Loucy (cell line): ENCODE measurements at regions not wholly inside any gene's neighbourhood (a gene's known extent, or its start where the extent isn't known, plus 50 kb on each side); places are given as distances from the start of the nearest gene placed in this dataset.

Source experiments
- H2AFZ ChIP-seq: fragments of 200-600 bp; sonication (generic); 2 replicates; pipeline ENCODE4 v1.6.0; 2016; ENCODE audit warnings: antibody characterized with exemption, mild to moderate bottlenecking, low read length, moderate library complexity
- H3F3A ChIP-seq: fragments of 200-600 bp; 2 replicates; pipeline ENCODE4 v1.6.0; 2016; ENCODE audit warnings: antibody characterized with exemption, low read depth, mild to moderate bottlenecking
- H3K27me3 ChIP-seq: fragments of 200-600 bp; sonication (generic); 2 replicates; pipeline ENCODE4 v1.6.1; 2014; ENCODE audit warnings: low read length, mild to moderate bottlenecking; ENCODE audit not compliant: insufficient read depth, poor library complexity, severe bottlenecking
- H3K36me3 ChIP-seq: fragments of 200-600 bp; sonication (generic); 2 replicates; pipeline ENCODE4 v1.6.1; 2016; ENCODE audit warnings: low read length; ENCODE audit not compliant: insufficient read depth
- H3K4me1 ChIP-seq: fragments of 200-600 bp; sonication (generic); 2 replicates; pipeline ENCODE4 v1.5.1; 2014; ENCODE audit warnings: low read length, mild to moderate bottlenecking; ENCODE audit not compliant: insufficient read depth, poor library complexity, severe bottlenecking
- H3K4me2 ChIP-seq: fragments of 200-600 bp; sonication (generic); 2 replicates; pipeline ENCODE4 v1.6.0; 2014; ENCODE audit warnings: antibody characterized with exemption, low read length, low read depth, mild to moderate bottlenecking; ENCODE audit not compliant: poor library complexity, severe bottlenecking
- H3K4me3 ChIP-seq: fragments of 200-600 bp; sonication (generic); 2 replicates; pipeline ENCODE4 v1.5.1; 2014; ENCODE audit warnings: low read length, mild to moderate bottlenecking, mixed read lengths; ENCODE audit not compliant: poor library complexity, severe bottlenecking
- H3K79me2 ChIP-seq: fragments of 200-600 bp; sonication (generic); 2 replicates; pipeline ENCODE4 v1.6.1; 2014; ENCODE audit warnings: low read length; ENCODE audit not compliant: insufficient read depth
- H3K9ac ChIP-seq: fragments of 200-600 bp; sonication (generic); 2 replicates; pipeline ENCODE4 v1.6.0; 2014; ENCODE audit warnings: mild to moderate bottlenecking, low read depth, low read length, moderate library complexity; ENCODE audit not compliant: poor library complexity, severe bottlenecking
- H3K9me2 ChIP-seq: fragments of 200-600 bp; sonication (generic); replicated peaks from 2 replicates; pipeline ENCODE4 v1.6.1; 2016; ENCODE audit warnings: low read depth, low read length, mixed read lengths
- H3K9me3 ChIP-seq: fragments of 200-600 bp; sonication (generic); 2 replicates; pipeline ENCODE4 v1.6.1; 2014; ENCODE audit warnings: mild to moderate bottlenecking, antibody characterized with exemption, low read length, low read depth; ENCODE audit not compliant: insufficient read depth
- H4K20me1 ChIP-seq: fragments of 200-600 bp; sonication (generic); 2 replicates; pipeline ENCODE4 v1.6.0; 2014; ENCODE audit warnings: antibody characterized with exemption, low read length, mild to moderate bottlenecking; ENCODE audit not compliant: insufficient read depth, poor library complexity, severe bottlenecking
- EZH2phosphoT487 ChIP-seq: fragments of 200-600 bp; IDR thresholded peaks from 2 replicates; pipeline ENCODE4 v1.6.1; 2018; ENCODE audit warnings: antibody characterized with exemption, mild to moderate bottlenecking, moderate library complexity, borderline replicate concordance
- TF ChIP-seq, protein P1 (sequence below): fragments of 200-600 bp; sonication (generic); conservative IDR thresholded peaks from 2 replicates; pipeline ENCODE4 v1.5.1; 2014; ENCODE audit warnings: mild to moderate bottlenecking, antibody characterized with exemption, low read length

DNA sequence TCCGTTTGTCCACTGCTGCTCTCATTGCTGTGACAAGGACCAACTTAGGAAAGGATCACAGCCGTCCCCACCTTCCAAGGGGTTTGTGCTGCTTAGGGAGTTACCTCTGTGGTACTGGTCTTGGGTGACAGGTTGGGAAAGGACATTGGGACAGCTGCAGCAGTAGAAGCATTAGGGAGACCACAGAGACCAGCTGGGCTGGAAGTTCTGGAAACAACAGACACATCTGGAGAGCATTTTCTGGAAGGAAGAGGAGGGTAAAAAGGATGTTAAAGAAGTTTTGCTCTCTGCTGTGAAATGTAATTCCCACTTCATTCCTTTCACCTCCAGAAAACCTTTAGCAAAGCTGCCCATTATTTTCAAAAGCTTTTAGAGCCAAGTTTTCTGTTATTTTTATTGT is 304.2 kb downstream of the LRFN2 start:
- Histone ChIP-seq H4K20me1 (no peaks in the 10 kb centered on the region), H3K9me2 (no peaks in the 10 kb centered on the region), H3K9me3 (no peaks in the 10 kb centered on the region), H3K36me3 (no peaks in the 10 kb centered on the region), H3K4me1 (no peaks in the 10 kb centered on the region), H2AFZ (no peak overlapping the region), H3K79me2 (no peaks in the 10 kb centered on the region), H3K4me2 (no peak overlapping the region), H3K27me3 (no peaks in the 10 kb centered on the region), H3K9ac (no peak overlapping the region), H3K4me3 (no peak overlapping the region), H3F3A (no peaks in the 10 kb centered on the region)
- no peak for TF ChIP-seq EZH2phosphoT487

DNA sequence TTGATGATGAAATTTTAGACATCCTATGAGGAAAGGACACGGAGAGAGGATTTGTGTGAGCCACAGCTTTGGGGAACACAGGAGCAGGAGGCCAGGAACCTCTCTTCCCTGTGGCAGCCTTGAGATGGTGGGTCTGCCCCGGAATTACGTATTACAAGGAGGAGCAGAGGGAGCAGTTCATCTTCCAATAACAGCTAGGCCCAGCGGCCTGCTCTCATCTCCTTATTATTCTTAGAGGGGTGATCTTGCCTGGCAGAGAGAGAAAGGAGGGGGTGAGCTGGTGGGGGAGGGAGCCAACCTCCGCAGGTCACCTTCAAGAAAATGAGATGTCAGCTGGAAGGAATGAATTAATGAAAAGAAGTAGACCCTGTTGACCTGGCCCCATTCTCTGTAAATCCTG is 305.8 kb downstream of the LRFN2 start:
- Histone ChIP-seq H3K4me2 (no peak overlapping the region), H3F3A (no peaks in the 10 kb centered on the region), H3K9ac (no peak overlapping the region), H3K4me1 (no peaks in the 10 kb centered on the region), H4K20me1 (no peaks in the 10 kb centered on the region), H3K9me3 (no peaks in the 10 kb centered on the region), H3K9me2 (no peaks in the 10 kb centered on the region), H3K36me3 (no peaks in the 10 kb centered on the region), H3K27me3 (no peaks in the 10 kb centered on the region), H2AFZ (no peak overlapping the region), H3K79me2 (no peaks in the 10 kb centered on the region), H3K4me3 (no peak overlapping the region)
- TF ChIP-seq, protein P1, sequence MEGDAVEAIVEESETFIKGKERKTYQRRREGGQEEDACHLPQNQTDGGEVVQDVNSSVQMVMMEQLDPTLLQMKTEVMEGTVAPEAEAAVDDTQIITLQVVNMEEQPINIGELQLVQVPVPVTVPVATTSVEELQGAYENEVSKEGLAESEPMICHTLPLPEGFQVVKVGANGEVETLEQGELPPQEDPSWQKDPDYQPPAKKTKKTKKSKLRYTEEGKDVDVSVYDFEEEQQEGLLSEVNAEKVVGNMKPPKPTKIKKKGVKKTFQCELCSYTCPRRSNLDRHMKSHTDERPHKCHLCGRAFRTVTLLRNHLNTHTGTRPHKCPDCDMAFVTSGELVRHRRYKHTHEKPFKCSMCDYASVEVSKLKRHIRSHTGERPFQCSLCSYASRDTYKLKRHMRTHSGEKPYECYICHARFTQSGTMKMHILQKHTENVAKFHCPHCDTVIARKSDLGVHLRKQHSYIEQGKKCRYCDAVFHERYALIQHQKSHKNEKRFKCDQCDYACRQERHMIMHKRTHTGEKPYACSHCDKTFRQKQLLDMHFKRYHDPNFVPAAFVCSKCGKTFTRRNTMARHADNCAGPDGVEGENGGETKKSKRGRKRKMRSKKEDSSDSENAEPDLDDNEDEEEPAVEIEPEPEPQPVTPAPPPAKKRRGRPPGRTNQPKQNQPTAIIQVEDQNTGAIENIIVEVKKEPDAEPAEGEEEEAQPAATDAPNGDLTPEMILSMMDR, result no peak
- no peak for TF ChIP-seq EZH2phosphoT487

DNA sequence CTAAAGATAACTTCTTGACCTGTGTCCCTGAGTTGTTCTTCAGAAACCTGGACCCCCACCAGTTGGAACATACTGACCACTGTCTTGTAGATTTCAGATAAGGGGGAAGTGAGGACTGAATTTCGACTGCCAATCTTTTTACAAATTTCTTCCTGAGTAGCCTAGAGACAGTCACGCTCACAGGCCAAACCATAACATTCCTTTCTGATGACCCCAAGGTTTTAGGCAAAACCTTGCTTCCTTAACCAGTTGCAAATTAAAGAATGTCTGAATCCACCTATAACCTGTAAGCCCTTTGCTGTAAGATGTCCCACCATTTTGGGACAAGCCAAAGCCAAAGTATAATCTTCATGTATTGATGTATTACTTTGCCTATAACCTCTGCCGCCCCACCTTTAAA is 306.9 kb downstream of the LRFN2 start:
- H3K9me3 ChIP-seq, result no peaks in the 10 kb centered on the region
- no peaks in the 10 kb centered on the region for H3F3A ChIP-seq
- no peak overlapping the region for H3K4me2 ChIP-seq
- no peaks in the 10 kb centered on the region for H3K4me1 ChIP-seq
- no peak overlapping the region for H3K4me3 ChIP-seq
- H4K20me1 ChIP-seq, result no peaks in the 10 kb centered on the region
- H3K79me2 ChIP-seq, result no peaks in the 10 kb centered on the region
- H3K27me3 ChIP-seq, result no peaks in the 10 kb centered on the region
- TF ChIP-seq, protein P1, result no peak
- no peak for TF ChIP-seq EZH2phosphoT487
- H3K36me3 ChIP-seq, result no peaks in the 10 kb centered on the region
- H3K9me2 ChIP-seq, result no peaks in the 10 kb centered on the region
- H2AFZ ChIP-seq, result no peak overlapping the region
- no peak overlapping the region for H3K9ac ChIP-seq

DNA sequence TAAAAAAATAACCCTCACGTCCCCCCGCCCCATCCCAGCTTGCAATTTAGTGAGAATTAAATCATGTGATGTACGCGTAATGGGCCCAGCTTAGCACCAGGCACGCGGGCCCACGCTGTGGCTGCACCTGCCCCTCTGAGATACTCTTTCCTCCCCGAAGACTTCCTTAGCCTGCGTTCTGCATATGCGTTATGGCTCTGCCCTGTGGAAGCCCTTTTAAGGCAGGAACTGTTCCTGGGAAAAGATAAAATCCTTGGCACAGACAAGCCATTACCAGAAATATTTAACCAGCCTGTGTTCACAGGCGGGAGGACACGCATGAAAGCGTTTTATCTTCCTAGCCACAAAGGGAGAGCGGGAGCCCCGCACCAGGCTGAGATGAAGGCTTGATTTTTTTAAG is 311.0 kb downstream of the LRFN2 start:
- Histone ChIP-seq H3K4me2 (no peak overlapping the region), H3K36me3 (no peaks in the 10 kb centered on the region), H3F3A (no peaks in the 10 kb centered on the region), H3K9ac (no peak overlapping the region), H3K4me3 (no peak overlapping the region), H3K9me3 (no peaks in the 10 kb centered on the region), H2AFZ (no peak overlapping the region), H3K4me1 (no peaks in the 10 kb centered on the region), H3K27me3 (no peaks in the 10 kb centered on the region), H3K79me2 (no peaks in the 10 kb centered on the region), H3K9me2 (no peaks in the 10 kb centered on the region), H4K20me1 (no peaks in the 10 kb centered on the region)
- TF ChIP-seq, protein P1, result no peak
- no peak for TF ChIP-seq EZH2phosphoT487
